Activated T-helper 17 cell treated with anti-CD3 and anti-CD28 coated beads, Interleukin-2, amount 50 U/mL, for 72 hours (primary cell): ENCODE measurements at regions not wholly inside any gene's neighbourhood (a gene's known extent, or its start where the extent isn't known, plus 50 kb on each side); places are given as distances from the start of the nearest gene placed in this dataset.

ENCODE experiments used
- ATAC-seq: fragments of 150-1000 bp; cut with Tn5 transposase; replicated peaks from 2 replicates; pipeline ENCODE4 v1.10.0; 2021; ENCODE audit warnings: mild to moderate bottlenecking, moderate library complexity
- H3K27ac Mint-ChIP-seq: one replicate; pipeline ENCODE4 v1.8.0; 2022; ENCODE audit warnings: mixed read lengths
- H3K27me3 Mint-ChIP-seq: one replicate; pipeline ENCODE4 v1.8.0; 2022; ENCODE audit warnings: mixed read lengths
- H3K36me3 Mint-ChIP-seq: one replicate; pipeline ENCODE4 v1.8.0; 2022; ENCODE audit warnings: low read depth, mild to moderate bottlenecking, mixed read lengths
- H3K4me1 Mint-ChIP-seq: one replicate; pipeline ENCODE4 v1.8.0; 2022; ENCODE audit warnings: mixed read lengths
- H3K4me3 Mint-ChIP-seq: one replicate; pipeline ENCODE4 v1.8.0; 2022; ENCODE audit warnings: mild to moderate bottlenecking, mixed read lengths
- H3K9me3 Mint-ChIP-seq: one replicate; pipeline ENCODE4 v1.8.0; 2022; ENCODE audit warnings: mixed read lengths

DNA sequence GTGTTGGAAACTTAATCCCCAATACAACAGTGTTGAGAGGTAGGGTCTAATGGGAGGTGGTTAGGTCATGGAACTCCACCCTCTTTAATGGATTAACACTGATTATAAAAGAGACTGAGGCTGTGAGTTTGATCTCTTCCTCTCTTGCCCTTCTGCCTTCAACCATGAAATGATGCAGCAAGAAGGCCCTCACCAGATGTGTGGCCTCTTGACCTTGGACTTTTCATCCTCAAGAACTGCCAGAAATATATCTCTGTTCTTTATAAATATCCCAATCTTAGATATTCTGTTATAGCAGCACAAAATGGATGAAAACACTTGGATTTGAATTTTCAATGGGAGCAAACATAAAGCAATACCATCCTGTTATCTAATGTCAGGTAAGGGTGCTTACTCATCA is 67.6 kb downstream of the NMUR2 start:
- no peak overlapping the region for H3K27ac Mint-ChIP-seq
- peaks cover 4% of the 10 kb centered on the region for H3K27me3 Mint-ChIP-seq
- no peaks in the 10 kb centered on the region for H3K36me3 Mint-ChIP-seq
- no peak overlapping the region for H3K4me3 Mint-ChIP-seq
- H3K4me1 Mint-ChIP-seq = no peaks in the 10 kb centered on the region
- no peak for ATAC-seq
- H3K9me3 Mint-ChIP-seq = no peaks in the 10 kb centered on the region

DNA sequence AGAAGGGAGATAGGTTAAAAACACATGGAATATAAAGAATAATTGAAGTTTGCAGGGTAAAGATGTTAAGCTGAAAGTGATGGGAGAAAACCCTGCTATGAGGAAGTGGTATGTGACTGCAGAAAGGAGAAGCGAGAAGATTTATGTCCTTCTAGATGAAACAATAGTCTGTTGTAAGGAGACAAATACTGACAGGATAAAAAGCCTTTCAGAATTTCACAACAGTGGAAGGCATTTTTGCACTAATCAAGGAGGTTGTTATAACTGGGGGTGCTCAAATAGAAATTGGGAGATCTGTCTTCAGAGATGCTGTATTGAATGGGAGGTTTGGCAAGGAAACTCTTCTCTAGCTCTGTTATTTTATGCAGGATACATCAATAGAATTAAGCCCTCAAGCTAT is 69.6 kb downstream of the NMUR2 start:
- Mint-ChIP-seq H3K9me3 (no peaks in the 10 kb centered on the region), H3K27ac (no peak overlapping the region), H3K4me1 (no peaks in the 10 kb centered on the region), H3K36me3 (no peaks in the 10 kb centered on the region), H3K4me3 (no peak overlapping the region), H3K27me3 (peaks cover 10% of the 10 kb centered on the region)
- ATAC-seq = no peak

DNA sequence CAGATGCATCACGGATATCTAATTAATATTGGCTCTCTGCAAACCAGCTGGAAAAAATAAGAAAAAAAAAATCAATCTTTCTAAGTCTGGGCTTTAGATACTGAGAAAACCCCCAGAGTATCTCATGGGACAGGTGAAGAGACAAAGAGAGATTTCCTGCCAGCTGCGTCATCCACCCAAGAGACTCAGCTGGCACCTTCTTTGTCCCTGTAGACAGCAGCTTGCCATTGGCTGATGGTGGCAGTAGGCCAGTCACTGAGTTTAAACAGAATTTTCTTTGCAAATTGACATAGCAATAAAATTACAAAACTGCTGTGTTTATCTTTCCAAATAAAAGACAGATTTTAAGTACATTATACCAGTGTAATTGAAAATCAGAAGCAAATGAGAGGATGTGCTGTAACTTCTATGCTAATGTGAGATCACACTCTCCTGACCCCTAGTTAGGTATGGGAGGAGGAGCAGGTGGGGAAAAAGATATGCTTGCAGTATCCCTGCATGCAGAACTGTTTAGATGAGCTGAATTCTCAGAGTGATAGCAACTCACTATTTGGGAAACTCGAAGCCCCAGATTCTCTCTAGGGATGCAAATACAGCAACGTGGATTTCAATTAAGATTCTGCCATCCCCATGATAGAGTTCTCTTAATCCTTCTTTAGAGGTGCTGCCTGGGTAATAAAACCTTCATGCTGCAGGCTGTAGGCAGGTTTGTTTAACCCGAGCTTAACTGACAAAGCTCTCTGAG is 72.2 kb downstream of the NMUR2 start:
- Mint-ChIP-seq H3K4me1 (no peaks in the 10 kb centered on the region), H3K4me3 (no peak overlapping the region), H3K27me3 (peaks cover 9% of the 10 kb centered on the region), H3K9me3 (no peaks in the 10 kb centered on the region), H3K36me3 (no peaks in the 10 kb centered on the region), H3K27ac (no peak overlapping the region)
- no peak for ATAC-seq

DNA sequence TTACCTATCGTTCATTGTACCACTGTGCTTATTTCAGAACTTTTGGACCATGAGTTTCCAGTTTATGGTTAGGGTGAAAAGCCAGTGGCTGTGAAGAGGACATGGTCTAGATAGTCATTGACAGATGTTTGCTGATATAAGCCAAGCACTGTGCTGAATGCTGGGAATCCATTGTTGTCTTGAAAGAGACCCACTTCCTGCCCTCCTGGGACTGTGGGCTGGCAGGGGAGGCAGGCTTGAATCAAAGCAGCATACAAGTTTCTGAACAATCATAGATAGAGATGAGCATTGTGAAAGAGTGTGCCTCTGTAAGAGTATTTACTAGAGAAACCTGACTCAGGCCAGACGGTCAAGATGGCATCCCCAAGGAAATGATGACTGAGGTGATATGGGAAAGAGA is 73.4 kb downstream of the NMUR2 start:
- ATAC-seq = no peak
- Mint-ChIP-seq H3K4me1 (no peaks in the 10 kb centered on the region), H3K9me3 (no peaks in the 10 kb centered on the region), H3K27ac (no peak overlapping the region), H3K4me3 (no peak overlapping the region), H3K27me3 (peaks cover 12% of the 10 kb centered on the region), H3K36me3 (no peaks in the 10 kb centered on the region)

DNA sequence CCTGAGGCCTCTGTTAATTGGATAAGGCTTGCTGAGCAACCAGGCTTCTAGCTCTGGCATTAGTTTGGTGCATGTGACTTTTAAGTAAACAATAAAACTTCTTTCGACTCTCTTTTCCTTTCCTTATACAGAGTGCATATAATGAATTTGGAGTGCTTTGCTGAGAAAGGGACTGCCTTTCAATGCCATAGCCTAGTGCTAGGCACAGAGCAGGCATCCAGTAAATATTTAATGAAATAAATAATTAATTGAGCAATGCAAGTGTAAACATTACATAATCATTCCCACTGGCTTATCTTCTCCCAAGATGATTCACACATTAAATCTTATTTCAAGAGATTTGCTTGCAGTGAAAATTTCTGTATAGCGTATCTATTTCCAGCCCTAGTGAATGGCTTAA is 74.1 kb downstream of the NMUR2 start:
- Mint-ChIP-seq H3K36me3 (no peaks in the 10 kb centered on the region), H3K9me3 (no peaks in the 10 kb centered on the region), H3K4me3 (no peak overlapping the region), H3K27ac (no peak overlapping the region), H3K4me1 (no peaks in the 10 kb centered on the region), H3K27me3 (peaks cover 13% of the 10 kb centered on the region)
- no peak for ATAC-seq

DNA sequence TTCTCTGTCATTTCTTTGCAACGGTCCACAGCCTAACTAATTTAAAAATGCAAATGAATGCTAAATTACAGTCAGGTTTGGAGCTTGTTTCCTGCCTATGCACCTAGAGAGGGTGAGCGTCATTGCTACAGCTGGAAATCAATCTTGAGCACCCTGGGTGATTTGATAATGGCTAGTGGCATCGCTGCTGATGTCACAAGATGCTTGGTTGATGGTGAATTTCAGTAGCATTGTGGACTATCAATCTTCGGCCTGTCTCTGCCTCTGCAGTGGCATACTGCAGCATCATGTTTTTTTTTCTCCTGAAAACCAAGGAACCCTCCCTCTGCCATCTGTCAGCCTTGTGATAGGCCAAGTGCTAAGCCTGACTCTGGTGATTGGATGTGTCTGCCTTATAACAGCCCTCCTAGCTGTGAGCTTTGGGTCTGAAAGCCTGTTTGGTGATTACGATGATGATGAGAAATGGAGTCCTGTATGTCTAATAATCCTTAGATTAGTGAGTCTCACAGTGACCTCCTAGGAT is 75.3 kb downstream of the NMUR2 start:
- Mint-ChIP-seq H3K4me3 (no peak overlapping the region), H3K4me1 (no peaks in the 10 kb centered on the region), H3K36me3 (no peaks in the 10 kb centered on the region), H3K9me3 (no peaks in the 10 kb centered on the region), H3K27me3 (peaks cover 13% of the 10 kb centered on the region), H3K27ac (no peak overlapping the region)
- no peak for ATAC-seq

DNA sequence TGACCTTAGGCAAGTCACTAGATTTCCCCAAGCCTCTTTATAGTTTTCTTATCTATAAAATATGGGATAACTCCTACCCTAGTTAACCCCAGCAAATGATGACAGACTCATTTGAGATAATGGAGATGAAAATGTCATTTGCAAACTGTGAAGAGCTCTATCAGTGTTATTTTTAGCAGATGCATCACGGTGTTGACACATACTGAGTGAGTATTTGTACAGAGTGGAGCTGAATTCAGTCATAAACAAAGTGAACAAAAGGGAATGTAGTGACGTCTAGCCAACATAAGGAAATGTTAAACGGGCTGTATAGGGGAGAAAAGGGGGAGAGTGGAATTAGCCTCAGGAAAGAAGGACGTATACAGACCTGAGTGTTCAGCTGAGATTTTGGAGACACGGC is 75.9 kb downstream of the NMUR2 start:
- no peak overlapping the region for H3K4me3 Mint-ChIP-seq
- H3K9me3 Mint-ChIP-seq = no peaks in the 10 kb centered on the region
- H3K27me3 Mint-ChIP-seq = peaks cover 13% of the 10 kb centered on the region
- H3K36me3 Mint-ChIP-seq = no peaks in the 10 kb centered on the region
- H3K27ac Mint-ChIP-seq = no peak overlapping the region
- ATAC-seq = no peak
- H3K4me1 Mint-ChIP-seq = no peaks in the 10 kb centered on the region

DNA sequence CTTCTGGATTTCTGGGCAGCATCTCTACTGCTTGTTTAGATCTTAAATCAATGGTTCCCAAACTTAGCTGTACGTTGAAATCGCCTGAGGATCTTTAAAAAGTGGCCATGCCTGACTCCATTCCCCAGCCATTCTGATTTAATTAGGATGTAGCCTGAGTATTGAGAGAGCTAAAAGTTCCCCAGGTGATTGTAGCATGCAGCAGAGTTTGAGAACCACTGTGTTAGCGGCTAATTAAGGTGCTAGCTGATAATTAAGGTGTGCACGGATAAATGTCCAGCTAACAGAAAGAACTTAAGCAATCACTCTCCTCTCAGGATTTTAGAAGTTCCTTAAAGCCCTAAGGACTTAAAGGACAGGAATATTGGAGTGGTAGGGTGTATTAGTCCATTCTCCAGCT is 89.1 kb downstream of the NMUR2 start:
- Mint-ChIP-seq H3K9me3 (no peaks in the 10 kb centered on the region), H3K4me3 (no peak overlapping the region), H3K27me3 (peaks cover 9% of the 10 kb centered on the region), H3K36me3 (no peaks in the 10 kb centered on the region), H3K4me1 (no peaks in the 10 kb centered on the region), H3K27ac (no peak overlapping the region)
- no peak for ATAC-seq

DNA sequence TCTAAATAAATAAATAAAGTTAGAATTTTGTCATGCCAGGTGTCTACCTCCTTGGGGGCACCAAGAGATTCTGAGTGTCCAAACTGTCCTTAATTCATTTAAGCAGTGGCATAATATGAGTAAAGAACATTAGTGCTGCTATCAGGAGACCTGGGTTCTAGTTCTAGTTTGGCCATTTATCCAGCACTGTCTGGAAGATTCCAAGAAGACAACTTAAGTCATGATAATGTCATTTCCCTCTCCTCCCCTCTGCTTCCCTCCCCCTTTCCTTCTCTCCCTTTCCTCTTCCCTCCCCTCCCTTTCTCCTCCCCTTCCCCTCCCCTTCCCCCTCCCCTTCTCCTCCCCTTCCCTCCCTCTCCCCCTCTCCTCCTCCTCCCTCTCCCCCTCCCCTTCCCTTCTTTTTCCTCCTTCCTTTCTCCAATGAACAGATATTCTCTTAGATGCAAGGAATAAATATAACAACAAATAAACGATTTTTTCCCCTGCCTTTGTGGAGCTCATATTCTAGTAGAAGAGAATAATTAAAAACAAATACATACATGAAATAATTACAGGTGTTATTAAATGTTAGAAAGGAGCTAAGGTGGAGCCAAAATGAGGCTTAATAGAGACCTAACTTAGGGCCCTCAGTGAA is 90.8 kb downstream of the NMUR2 start:
- Mint-ChIP-seq H3K27ac (no peak overlapping the region), H3K4me3 (no peak overlapping the region), H3K27me3 (peaks cover 9% of the 10 kb centered on the region), H3K4me1 (no peaks in the 10 kb centered on the region), H3K36me3 (no peaks in the 10 kb centered on the region), H3K9me3 (no peaks in the 10 kb centered on the region)
- ATAC-seq = no peak

DNA sequence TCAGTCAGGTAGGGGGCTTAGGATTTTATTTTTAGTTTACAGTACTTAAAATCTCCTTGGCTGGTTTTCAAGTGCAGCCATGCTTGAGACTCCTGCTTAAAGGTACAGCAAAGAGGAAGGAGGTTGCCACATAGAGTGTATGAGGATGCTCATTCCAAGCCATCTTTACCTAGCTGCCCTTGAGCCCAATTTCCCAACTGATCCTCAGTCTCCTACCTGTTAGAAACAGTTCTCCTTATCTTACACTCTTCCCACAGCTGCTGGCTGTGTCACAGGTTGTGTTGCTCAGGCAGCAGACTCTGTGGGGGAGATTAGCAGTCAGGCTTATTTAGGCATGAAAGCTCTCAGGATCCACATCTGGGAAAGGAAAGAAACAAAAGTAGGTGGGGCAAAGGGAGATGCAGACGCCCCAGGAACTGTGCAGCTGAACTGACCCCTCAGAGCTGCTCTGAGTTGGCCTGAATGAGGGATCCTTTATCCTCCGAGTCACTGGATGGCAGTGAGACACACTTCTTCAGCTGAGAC is 95.1 kb downstream of the NMUR2 start:
- no peaks in the 10 kb centered on the region for H3K9me3 Mint-ChIP-seq
- no peak for ATAC-seq

DNA sequence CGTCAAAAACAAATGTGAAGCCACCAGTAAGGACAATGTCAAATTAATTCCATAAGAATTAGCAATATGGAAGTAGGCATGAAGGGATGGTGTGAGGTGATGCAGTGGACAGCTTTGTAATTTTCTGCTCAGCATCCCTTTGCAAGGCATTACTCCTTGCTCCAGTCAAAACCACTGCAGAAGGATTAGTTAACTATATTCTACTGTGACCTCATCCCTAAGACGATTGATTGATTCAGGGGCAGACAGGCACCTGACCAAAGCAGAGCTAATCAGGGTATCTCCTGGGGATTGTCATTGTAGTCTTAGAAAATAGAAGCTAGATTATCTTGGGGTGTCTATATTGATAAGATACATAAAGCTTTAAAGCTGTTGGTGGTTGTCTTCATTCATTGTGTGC is 98.7 kb downstream of the NMUR2 start:
- no peak for ATAC-seq
- H3K4me1 Mint-ChIP-seq = no peaks in the 10 kb centered on the region
- no peaks in the 10 kb centered on the region for H3K36me3 Mint-ChIP-seq
- H3K9me3 Mint-ChIP-seq = no peaks in the 10 kb centered on the region
- H3K4me3 Mint-ChIP-seq = no peak overlapping the region
- H3K27ac Mint-ChIP-seq = no peak overlapping the region
- peaks cover 7% of the 10 kb centered on the region for H3K27me3 Mint-ChIP-seq

More for the DNA sequence above, 95.1 kb downstream of the NMUR2 start:
- H3K27me3 Mint-ChIP-seq = peaks cover 9% of the 10 kb centered on the region
- no peaks in the 10 kb centered on the region for H3K4me1 Mint-ChIP-seq
- no peaks in the 10 kb centered on the region for H3K36me3 Mint-ChIP-seq
- H3K27ac Mint-ChIP-seq = no peak overlapping the region
- H3K4me3 Mint-ChIP-seq = no peak overlapping the region

DNA sequence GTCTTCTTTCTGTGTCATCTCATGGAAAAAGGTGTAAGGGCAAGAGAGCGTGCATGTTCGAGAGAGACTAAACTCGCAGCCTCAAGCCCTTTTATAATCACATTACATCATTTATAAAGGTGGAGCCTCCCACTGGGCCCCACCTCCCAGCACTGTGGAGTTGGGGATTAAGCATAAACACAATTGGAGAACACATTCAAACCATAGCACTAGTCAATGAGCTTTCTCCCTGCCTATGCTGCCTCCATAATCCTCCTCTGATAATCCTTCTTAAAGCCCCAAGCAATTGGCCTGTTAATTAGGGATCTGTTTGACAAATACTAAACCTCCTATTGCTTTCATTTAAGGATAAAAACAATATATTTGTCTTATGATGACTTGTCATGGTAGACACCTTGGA is 99.6 kb downstream of the NMUR2 start:
- Mint-ChIP-seq H3K4me3 (no peak overlapping the region), H3K9me3 (no peaks in the 10 kb centered on the region), H3K27me3 (peaks cover 2% of the 10 kb centered on the region), H3K4me1 (no peaks in the 10 kb centered on the region), H3K27ac (no peak overlapping the region), H3K36me3 (no peaks in the 10 kb centered on the region)
- no peak for ATAC-seq

DNA sequence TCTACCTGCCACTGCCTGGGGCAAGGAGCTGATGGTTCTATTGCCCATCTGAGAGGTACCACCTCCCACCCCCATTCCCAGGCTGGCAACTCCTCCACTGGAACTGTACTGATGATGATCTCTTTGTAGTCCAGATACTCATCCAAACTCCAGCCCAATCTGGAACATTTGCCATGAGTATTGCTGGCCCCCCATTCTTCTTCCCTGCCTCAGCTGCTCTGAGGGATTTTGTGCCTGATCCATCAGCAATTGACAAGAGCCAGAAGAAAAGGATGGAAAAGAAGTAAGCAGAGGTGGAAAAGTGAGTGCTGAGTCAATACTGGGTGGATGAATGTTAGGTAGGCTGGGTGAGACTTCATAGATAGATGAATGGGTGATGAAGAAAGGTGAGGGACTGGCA is 101.2 kb downstream of the NMUR2 start:
- no peak for ATAC-seq
- no peak overlapping the region for H3K27ac Mint-ChIP-seq
- no peaks in the 10 kb centered on the region for H3K4me1 Mint-ChIP-seq
- H3K36me3 Mint-ChIP-seq = no peaks in the 10 kb centered on the region
- peaks cover 2% of the 10 kb centered on the region for H3K27me3 Mint-ChIP-seq
- no peak overlapping the region for H3K4me3 Mint-ChIP-seq
- H3K9me3 Mint-ChIP-seq = no peaks in the 10 kb centered on the region

DNA sequence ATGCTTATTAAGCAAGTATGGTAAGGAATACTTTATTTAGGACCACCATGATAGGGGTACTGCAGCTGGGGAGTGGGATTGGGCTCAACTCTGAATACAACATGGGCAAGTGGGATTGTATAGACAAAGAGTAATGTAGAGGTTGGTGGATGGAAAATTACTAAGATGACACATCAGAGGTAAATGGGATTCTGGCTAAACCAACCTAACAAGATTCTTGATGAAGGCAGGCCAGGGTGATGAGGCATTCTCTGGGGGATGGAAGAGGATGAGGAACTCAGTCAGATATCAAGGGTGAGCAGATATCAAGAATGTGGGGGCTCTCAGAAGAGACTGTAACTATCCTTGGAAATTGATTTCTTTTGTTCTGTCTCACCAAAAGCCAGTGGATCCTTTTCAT is 107.2 kb downstream of the NMUR2 start:
- Mint-ChIP-seq H3K27me3 (peaks cover 2% of the 10 kb centered on the region), H3K36me3 (no peaks in the 10 kb centered on the region), H3K9me3 (no peaks in the 10 kb centered on the region), H3K4me1 (no peaks in the 10 kb centered on the region), H3K4me3 (no peak overlapping the region), H3K27ac (no peak overlapping the region)
- no peak for ATAC-seq

DNA sequence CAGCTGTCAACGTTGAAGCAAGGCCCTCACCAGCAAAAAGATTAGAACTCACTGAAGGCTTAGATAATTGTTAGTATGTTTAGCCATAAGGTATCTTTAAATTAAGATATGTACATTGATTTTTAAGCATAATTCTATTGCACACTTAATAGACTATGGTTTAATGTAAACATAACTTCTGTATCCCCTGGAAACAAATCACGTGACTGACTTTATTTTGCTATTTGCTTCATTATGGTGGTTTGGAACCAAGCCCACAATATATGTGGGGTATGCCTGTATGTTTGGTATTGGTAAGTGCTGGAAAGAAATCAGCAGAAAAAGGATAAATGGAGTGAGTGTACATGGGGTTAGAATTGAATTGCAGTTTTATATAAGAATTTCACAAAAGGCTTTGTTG is 111.9 kb downstream of the NMUR2 start:
- no peak overlapping the region for H3K27ac Mint-ChIP-seq
- H3K36me3 Mint-ChIP-seq = no peaks in the 10 kb centered on the region
- no peaks in the 10 kb centered on the region for H3K4me1 Mint-ChIP-seq
- no peak for ATAC-seq
- H3K4me3 Mint-ChIP-seq = no peak overlapping the region
- no peaks in the 10 kb centered on the region for H3K27me3 Mint-ChIP-seq
- peaks cover 3% of the 10 kb centered on the region for H3K9me3 Mint-ChIP-seq
